ENCODE measurements at regions not wholly inside any gene's neighbourhood (a gene's known extent, or its start where the extent isn't known, plus 50 kb on each side); places are given as distances from the start of the nearest gene placed in this dataset.

- TF ChIP-seq CTCF (IDR thresholded peaks at IDR 0.05) = no peak
- Mint-ChIP-seq H3K4me3 (no peak overlapping the region), H3K27me3 (ENCODE audit: low read depth, poor library complexity) (peaks cover 6% of the 10 kb centered on the region), H3K4me1 (no peaks in the 10 kb centered on the region), H3K27ac (no peak overlapping the region), H3K36me3 (ENCODE audit: low read depth) (no peaks in the 10 kb centered on the region), H3K9me3 (no peaks in the 10 kb centered on the region)
- no peak for DNase-seq
These were observed 57.0 kb upstream of the UBE2E2 start for GRCh38 chr3:23146163-23146562.

- H3K36me3 Mint-ChIP-seq (ENCODE audit: low read depth) = no peaks in the 10 kb centered on the region
- H3K9me3 Mint-ChIP-seq = peaks cover 14% of the 10 kb centered on the region
- no peak for TF ChIP-seq CTCF (IDR thresholded peaks at IDR 0.05)
- H3K27me3 Mint-ChIP-seq (ENCODE audit: low read depth, poor library complexity) = peaks cover 3% of the 10 kb centered on the region
- no peak overlapping the region for H3K4me3 Mint-ChIP-seq
- H3K27ac Mint-ChIP-seq = no peak overlapping the region
- no peak for DNase-seq
- no peaks in the 10 kb centered on the region for H3K4me1 Mint-ChIP-seq
These were observed 50.1 kb upstream of the UBE2E2 start for GRCh38 chr3:23152989-23153388.

All from nephron progenitor cell (in vitro differentiated cells).